HG03095 (cell line): ENCODE measurements at regions not wholly inside any gene's neighbourhood (a gene's known extent, or its start where the extent isn't known, plus 50 kb on each side); places are given as distances from the start of the nearest gene placed in this dataset.

ENCODE experiments used
- ATAC-seq: cut with Tn5 transposase; IDR thresholded peaks from one replicate; pipeline ENCODE4 v1.9.1; 2021; ENCODE audit warnings: moderate library complexity; ENCODE audit not compliant: unreplicated experiment

- no peak for ATAC-seq
Observed at GRCh38 chr6:93083337-93084230, 335.8 kb downstream of the EPHA7 start.

GRCh38 chr6:93081901-93082300, 337.5 kb downstream of the EPHA7 start:
- no peak for ATAC-seq

- no peak for ATAC-seq
Observed at GRCh38 chr6:93079061-93079460, 340.3 kb downstream of the EPHA7 start.

GRCh38 chr6:93073811-93074210, 345.5 kb downstream of the EPHA7 start:
- ATAC-seq = no peak

DNA sequence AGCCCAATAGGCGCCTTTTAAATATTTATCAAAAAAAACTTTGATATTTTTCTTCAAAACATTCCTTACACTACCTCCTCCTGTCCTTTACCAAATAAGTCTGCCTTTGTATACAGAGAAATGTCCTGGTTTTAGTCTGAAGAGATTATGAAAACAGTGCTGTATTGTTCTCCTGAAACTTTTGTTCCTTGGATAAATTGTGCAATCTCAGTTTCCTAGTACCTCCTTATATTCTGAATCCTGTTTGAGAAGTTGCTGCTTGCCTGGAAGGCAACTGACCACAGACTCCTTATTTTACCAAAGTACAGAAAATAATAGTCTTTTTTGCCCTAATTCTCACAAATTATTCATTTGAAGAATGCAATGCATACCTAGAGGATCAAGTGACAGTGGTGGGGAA, 349.5 kb downstream of the EPHA7 start:
- ATAC-seq = no peak

DNA sequence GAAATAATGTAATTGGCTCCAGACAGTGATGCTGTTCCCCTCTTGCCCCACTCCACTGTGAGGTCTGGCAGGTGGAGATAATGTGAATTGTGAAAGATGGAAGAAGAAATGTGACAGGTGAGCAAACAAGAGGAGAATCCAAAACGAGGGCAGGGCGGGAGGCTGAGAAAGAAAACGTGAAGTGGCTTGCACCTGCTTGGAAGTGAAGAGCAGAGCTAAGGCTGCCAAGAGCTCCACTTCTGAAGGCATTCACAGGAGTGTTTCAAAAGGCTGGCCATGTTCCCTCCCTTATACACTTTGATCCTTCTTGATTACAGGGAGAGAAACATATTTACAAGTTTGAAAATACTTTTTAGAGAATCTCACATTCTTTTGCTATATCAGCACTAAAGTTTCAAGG, 359.4 kb downstream of the EPHA7 start:
- no peak for ATAC-seq

- ATAC-seq = no peak
Observed at GRCh38 chr6:93057584-93057983, 361.8 kb downstream of the EPHA7 start.

GRCh38 chr6:93048381-93048780, 371.0 kb downstream of the EPHA7 start:
- ATAC-seq = no peak

DNA sequence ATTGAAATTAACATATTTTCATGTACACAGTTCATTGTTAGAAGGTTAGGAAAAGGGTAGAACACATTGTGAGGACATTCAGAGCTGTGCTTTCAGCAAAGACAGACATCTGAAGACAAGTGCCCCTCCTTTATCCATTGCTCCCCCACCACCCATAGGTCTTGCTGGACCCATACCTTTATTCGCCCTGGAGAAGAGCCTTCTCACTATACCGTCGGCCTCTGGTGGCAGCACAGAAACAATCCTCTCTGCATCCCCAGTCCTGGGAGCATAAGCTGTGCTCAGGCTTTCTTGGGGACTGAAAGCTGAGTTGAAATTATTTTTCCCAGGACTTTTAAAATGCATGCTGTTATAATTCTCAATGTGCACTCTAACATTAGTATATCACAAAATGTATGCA, 372.3 kb downstream of the EPHA7 start:
- ATAC-seq = no peak

DNA sequence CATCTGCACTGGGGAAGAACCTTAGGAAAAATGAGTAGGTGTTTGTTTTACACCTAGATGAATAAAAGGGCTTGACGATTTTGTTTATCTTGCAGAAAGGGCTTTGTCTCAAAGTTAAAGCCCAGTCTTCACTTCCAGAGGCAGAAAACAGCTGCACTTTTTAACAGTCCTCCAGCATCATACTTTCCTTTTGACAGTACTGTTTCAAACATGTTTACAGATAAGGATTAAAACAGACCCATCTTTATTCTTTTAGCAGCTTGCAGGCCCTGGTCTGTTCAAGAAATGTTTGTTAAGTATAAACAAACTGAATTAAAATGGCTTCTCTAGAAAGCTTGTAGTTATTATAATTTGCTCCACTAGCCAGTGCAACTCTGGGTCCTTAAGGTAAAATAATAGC, 374.2 kb downstream of the EPHA7 start:
- no peak for ATAC-seq

- no peak for ATAC-seq
Observed at GRCh38 chr6:93040375-93040774, 379.0 kb downstream of the EPHA7 start.

DNA sequence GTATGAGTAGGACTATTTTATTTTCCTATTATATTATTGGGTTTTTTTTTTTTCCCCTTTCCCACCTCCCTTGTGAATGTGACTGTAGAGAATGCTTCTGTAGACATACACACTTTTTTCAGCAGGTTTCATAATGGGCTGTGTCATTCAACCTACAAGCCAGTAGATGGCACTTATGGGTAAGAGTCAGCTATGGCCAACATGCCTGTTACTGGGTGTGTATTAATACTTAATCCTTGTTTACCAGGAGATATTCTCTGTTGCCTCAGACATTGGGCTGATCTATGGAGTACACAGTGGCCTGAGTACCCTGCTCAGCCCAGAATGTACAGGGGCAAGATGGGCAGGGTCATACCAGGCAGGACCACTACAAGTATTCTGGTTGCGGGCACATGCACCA, 382.5 kb downstream of the EPHA7 start:
- ATAC-seq = no peak

GRCh38 chr6:93035756-93036155, 383.6 kb downstream of the EPHA7 start:
- no peak for ATAC-seq

DNA sequence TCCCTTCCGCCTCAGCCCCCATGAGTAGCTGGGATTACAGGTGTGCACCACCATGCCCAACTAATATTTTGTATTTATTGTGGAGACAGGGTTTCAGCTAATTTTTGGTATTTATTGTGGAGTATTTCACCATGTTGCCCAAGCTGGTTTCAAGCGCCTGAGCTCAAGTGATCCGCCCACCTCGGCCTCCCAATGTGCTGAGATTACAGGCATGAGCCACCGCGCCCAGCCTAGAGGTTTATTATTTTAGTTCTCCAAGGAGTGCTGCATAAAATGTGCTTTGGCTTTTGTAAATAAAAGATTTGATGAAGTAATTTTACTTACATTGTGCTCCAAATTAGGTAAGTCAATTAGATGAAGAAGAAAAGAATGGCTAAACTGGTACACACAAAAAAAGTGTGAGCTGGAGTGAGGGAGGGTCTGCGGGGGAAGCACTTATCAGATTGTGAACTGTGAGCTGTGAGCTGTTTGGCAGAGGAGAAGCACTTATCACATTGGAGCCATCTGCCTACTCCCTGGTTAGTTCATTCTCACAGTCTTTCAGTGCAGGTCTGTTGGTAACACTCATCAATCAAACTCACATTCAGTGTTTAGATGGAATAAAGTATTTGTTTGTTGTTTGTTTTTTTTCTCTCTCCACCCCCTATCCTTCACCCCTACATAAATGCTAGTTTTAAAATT, 398.0 kb downstream of the EPHA7 start:
- ATAC-seq = no peak

GRCh38 chr6:93017626-93018025, 401.7 kb downstream of the EPHA7 start:
- no peak for ATAC-seq

GRCh38 chr6:93017213-93017612, 402.1 kb downstream of the EPHA7 start:
- no peak for ATAC-seq

GRCh38 chr6:93013054-93013453, 406.3 kb downstream of the EPHA7 start:
- no peak for ATAC-seq

- no peak for ATAC-seq
Observed at GRCh38 chr6:93008375-93008774, 411.0 kb downstream of the EPHA7 start.

- no peak for ATAC-seq
Observed at GRCh38 chr6:92989656-92990055, 429.7 kb downstream of the EPHA7 start.

DNA sequence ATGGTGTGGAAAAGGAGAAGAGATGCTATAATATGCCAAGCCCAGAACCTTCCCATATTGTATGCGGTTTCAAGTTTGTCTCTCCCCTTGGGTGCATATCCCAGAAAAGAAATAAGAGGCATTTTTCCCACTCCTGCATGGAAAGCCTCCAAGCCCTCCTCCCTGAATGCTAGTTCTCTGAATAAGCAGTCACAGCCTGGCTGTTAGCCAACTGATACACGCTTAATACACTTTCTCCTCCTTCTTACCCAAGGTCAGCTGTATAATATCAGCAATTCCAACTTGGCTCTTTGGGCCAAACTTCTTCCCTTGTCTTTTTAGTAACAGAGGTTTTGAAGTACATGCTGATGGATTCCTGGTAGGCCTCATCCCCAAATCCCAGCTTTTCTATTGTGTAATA, 440.1 kb downstream of the EPHA7 start:
- no peak for ATAC-seq

DNA sequence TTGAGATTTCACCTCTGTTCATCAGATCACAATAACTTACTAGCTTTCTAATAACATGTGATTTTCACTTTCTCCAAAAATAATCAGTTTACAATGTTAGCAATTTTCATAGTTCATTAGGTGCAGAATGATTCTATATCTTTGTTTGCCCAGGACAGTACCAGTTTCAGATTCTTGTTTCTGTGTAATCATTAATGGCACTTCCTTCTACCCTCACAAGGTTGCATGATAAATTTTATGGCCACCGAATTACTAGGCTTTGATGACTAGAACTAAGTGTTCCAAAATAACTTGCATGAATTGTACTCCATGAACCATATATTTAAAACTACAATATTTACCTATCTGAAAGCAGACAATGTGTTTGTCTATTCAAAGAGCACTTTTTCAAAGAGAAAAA, 442.3 kb downstream of the EPHA7 start:
- ATAC-seq = no peak

GRCh38 chr6:92967362-92967761, 452.0 kb downstream of the EPHA7 start:
- ATAC-seq = no peak
